Endothelial cell (in vitro differentiated cells): ENCODE measurements at regions not wholly inside any gene's neighbourhood (a gene's known extent, or its start where the extent isn't known, plus 50 kb on each side); places are given as distances from the start of the nearest gene placed in this dataset.

ENCODE experiments used
- DNase-seq: peaks from one replicate; pipeline ENCODE4 v3.0.0; 2021; ENCODE audit warnings: low spot score
- H3K27ac Mint-ChIP-seq: one replicate; pipeline ENCODE4 v1.8.0; 2021; ENCODE audit warnings: mixed read lengths, inconsistent platforms; ENCODE audit not compliant: unreplicated experiment
- H3K27me3 Mint-ChIP-seq: one replicate; pipeline ENCODE4 v1.8.0; 2021; ENCODE audit warnings: mild to moderate bottlenecking, moderate library complexity, mixed read lengths, inconsistent platforms; ENCODE audit not compliant: unreplicated experiment
- H3K36me3 Mint-ChIP-seq: one replicate; pipeline ENCODE4 v1.8.0; 2021; ENCODE audit warnings: mild to moderate bottlenecking, low read depth, mixed read lengths, inconsistent platforms; ENCODE audit not compliant: unreplicated experiment
- H3K4me1 Mint-ChIP-seq: one replicate; pipeline ENCODE4 v1.8.0; 2021; ENCODE audit warnings: mild to moderate bottlenecking, mixed read lengths, inconsistent platforms; ENCODE audit not compliant: unreplicated experiment
- H3K4me3 Mint-ChIP-seq: one replicate; pipeline ENCODE4 v1.8.0; 2021; ENCODE audit warnings: mild to moderate bottlenecking, mixed read lengths, inconsistent platforms; ENCODE audit not compliant: unreplicated experiment
- H3K9me3 Mint-ChIP-seq: one replicate; pipeline ENCODE4 v1.8.0; 2021; ENCODE audit warnings: mixed read lengths, inconsistent platforms; ENCODE audit not compliant: unreplicated experiment
- CTCF ChIP-seq: fragments of 200-600 bp; sonication (generic); IDR thresholded peaks from one replicate; pipeline ENCODE4 v1.5.0; 2021; ENCODE audit warnings: antibody characterized with exemption; ENCODE audit not compliant: unreplicated experiment

- Mint-ChIP-seq H3K27me3 (no peaks in the 10 kb centered on the region), H3K9me3 (no peaks in the 10 kb centered on the region), H3K27ac (no peak overlapping the region), H3K4me3 (no peak overlapping the region), H3K4me1 (no peaks in the 10 kb centered on the region), H3K36me3 (no peaks in the 10 kb centered on the region)
- no peak for TF ChIP-seq CTCF
- no peak for DNase-seq
Measured at GRCh38 chr20:11332381-11332780, 585.3 kb upstream of the BTBD3 start.

GRCh38 chr20:11333634-11334033, 584.1 kb upstream of the BTBD3 start:
- H3K36me3 Mint-ChIP-seq, result no peaks in the 10 kb centered on the region
- TF ChIP-seq CTCF, result no peak
- DNase-seq, result no peak
- H3K4me3 Mint-ChIP-seq, result no peak overlapping the region
- no peaks in the 10 kb centered on the region for H3K9me3 Mint-ChIP-seq
- H3K27me3 Mint-ChIP-seq, result no peaks in the 10 kb centered on the region
- no peaks in the 10 kb centered on the region for H3K4me1 Mint-ChIP-seq
- H3K27ac Mint-ChIP-seq, result no peak overlapping the region

GRCh38 chr20:11337361-11338130, 580.1 kb upstream of the BTBD3 start:
- Mint-ChIP-seq H3K4me1 (no peaks in the 10 kb centered on the region), H3K4me3 (no peak overlapping the region), H3K36me3 (no peaks in the 10 kb centered on the region), H3K27me3 (no peaks in the 10 kb centered on the region), H3K9me3 (no peaks in the 10 kb centered on the region), H3K27ac (no peak overlapping the region)
- TF ChIP-seq CTCF, result no peak
- DNase-seq, result no peak

- no peak for TF ChIP-seq CTCF
- H3K27ac Mint-ChIP-seq, result no peak overlapping the region
- H3K4me1 Mint-ChIP-seq, result no peaks in the 10 kb centered on the region
- no peak overlapping the region for H3K4me3 Mint-ChIP-seq
- no peak for DNase-seq
- H3K9me3 Mint-ChIP-seq, result no peaks in the 10 kb centered on the region
- no peaks in the 10 kb centered on the region for H3K36me3 Mint-ChIP-seq
- H3K27me3 Mint-ChIP-seq, result no peaks in the 10 kb centered on the region
Measured at GRCh38 chr20:11338496-11339306, 579.0 kb upstream of the BTBD3 start.

- H3K27ac Mint-ChIP-seq, result no peak overlapping the region
- no peaks in the 10 kb centered on the region for H3K27me3 Mint-ChIP-seq
- no peaks in the 10 kb centered on the region for H3K36me3 Mint-ChIP-seq
- H3K9me3 Mint-ChIP-seq, result no peaks in the 10 kb centered on the region
- no peaks in the 10 kb centered on the region for H3K4me1 Mint-ChIP-seq
- no peak for TF ChIP-seq CTCF
- no peak for DNase-seq
- H3K4me3 Mint-ChIP-seq, result no peak overlapping the region
Measured at GRCh38 chr20:11344939-11345338, 572.8 kb upstream of the BTBD3 start.
